ENCODE measurements at regions not wholly inside any gene's neighbourhood (a gene's known extent, or its start where the extent isn't known, plus 50 kb on each side); places are given as distances from the start of the nearest gene placed in this dataset.

GRCh38 chr2:219905640-219906039 lies 278.2 kb downstream of the SLC4A3 start:
- TF ChIP-seq CTCF (IDR thresholded peaks at IDR 0.05; ENCODE audit: insufficient read depth, low read depth, low read length) (no peak), EZH2 (IDR thresholded peaks at IDR 0.05; ENCODE audit: insufficient read depth, low read length) (no peak)
